Stimulated activated CD4-positive, alpha-beta T cell treated with anti-CD3 and anti-CD28 coated beads, TNF-alpha, amount 100 ng/mL, for 48 hours (primary cell): ENCODE measurements at regions not wholly inside any gene's neighbourhood (a gene's known extent, or its start where the extent isn't known, plus 50 kb on each side); places are given as distances from the start of the nearest gene placed in this dataset.

Experiments
- DNase-seq, 3 donors: peaks; one replicate each; pipeline ENCODE4 v3.0.0-alpha.2; 2020; ENCODE audit warnings: low read depth in 3 of 3

DNA sequence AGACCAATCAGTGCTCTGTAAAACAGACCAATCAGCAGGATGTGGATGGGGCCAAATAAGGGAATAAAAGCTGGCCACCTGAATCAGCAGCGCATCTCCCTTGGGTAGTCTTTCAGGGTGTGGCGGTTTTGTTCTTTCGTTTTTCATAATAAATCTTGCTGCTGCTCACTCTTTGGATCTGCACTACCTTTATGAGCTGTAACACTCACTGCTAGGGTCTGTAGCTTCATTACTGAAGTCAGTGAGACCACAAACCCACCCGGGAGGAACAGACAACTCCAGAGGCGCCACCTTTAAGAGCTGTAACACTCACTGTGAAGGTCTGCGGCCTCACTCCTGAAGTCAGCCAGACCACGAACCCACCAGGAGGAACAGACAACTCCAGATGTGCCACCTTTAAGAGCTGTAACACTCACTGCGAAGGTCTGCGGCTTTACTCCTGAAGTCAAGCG lies 175.5 kb upstream of the PDGFD start:
- no peak for DNase-seq

DNA sequence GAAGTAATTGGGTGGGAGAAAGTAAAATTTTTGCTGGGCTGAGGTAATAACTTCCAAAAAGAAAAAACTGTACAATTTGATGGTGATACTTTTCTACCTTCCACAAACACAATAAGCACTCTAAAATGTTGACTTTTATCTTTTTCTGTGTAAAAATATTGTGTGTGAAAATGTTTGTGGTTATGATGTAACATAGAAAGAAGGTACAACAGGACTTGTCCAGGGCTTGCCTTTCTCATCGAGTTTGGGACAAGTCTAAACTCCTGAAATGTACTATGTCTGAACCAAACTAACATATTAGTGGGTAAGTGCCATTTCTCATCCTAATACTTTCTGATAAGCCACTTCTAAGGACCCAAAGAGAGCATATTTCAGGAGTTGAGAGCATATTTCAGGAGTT lies 174.2 kb upstream of the PDGFD start:
- no peak for DNase-seq

DNA sequence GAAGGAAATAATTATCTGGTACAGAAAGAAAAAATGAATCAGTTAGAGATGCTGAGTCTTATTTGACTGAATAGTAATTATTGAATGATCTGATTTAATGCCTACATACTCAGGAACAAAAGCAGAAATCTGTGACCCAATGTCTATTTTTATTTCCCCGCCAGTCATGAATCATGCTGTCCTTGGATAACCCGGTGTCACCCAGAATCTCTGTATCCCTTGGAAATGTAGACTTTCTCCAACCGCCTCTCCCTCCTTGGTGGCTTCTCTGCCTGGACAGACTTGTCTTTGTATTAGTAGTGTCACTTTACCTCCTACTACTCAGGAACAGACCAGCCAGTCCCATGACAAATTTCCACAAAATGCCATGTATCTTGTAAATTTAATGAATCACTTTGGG lies 173.3 kb upstream of the PDGFD start:
- no peak for DNase-seq

DNA sequence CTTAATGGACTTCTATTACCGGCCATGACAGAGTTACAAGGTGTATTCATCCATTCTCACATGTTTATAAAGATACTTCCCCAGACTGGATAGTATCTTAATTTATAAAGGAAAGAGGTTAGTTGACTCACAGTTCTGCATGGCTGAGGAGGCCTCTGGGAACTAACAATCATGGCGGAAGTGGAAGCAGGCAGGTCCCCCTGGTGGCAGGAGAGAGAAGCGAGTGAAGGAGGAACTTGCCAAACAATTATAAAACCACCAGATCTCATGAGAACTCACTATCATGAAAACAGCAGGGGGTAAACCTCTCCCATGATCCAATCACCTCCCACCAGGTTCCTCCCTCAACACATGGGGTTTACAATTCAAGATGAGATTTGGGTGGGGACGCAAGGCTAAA lies 170.0 kb upstream of the PDGFD start:
- DNase-seq, result no peak

DNA sequence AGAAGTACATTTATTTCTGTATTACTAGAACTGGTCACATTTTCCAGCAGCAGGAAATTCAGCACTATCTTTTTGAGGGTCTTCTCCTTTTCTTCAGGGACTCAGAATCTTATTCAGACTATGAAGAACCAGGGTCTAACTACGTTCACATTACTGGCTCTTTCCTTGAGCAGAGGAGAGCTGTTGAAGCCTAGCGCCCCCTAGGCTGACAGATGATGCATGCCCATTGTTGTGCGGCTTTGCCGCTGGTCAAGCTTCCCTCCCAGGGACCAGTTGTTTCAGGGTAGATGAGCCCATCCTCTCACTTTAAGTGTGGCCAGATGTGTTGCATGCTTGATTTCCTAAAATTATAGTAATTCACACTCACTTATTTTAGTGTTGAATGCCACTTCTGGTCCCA lies 168.2 kb upstream of the PDGFD start:
- DNase-seq, result no peak

DNA sequence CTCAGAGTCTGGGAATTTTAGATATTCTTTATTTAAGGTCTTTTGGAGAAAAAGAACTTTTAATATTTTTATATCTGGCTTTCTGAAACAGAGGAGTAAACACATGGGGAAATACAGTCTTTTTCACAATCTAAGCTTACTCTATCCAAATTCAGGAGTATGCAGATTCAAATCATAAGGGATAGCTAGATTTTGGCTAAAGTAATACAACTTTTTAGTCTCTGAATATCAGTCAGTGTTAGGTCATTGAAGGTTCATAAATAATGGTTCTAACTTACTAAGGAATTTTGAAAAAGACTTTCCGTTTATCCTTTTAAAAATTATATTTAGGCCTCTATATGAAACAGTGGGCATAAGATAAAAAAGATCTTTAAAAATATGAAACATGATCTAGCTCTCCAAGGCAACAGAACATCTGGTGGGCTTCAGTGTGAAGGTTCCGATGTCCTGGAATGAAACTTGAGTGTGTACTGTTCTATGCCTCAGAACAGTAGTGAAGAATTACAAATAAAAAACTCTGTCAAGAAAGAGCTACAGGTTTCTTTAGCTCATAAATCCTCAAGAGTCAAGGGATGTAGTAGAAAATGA lies 165.2 kb upstream of the PDGFD start:
- DNase-seq, result no peak

DNA sequence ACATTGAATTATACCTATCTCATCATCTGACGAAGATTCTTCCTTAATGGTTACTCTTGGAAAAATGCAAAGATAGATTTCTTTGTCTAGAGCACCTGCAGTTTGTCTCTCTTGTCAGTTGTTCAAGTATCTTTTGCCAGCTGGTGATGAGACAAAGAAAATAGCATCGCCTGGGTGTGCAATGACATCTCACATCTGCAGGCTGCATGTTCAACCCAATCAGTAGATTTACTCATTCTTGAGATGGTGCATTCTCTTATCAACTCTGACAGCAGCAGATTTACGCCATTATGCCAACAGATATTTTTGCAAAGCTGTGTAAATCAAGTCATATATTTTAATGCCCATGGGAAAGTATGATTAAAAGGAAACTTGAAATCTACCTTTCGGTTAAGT lies 164.6 kb upstream of the PDGFD start:
- DNase-seq, result no peak

DNA sequence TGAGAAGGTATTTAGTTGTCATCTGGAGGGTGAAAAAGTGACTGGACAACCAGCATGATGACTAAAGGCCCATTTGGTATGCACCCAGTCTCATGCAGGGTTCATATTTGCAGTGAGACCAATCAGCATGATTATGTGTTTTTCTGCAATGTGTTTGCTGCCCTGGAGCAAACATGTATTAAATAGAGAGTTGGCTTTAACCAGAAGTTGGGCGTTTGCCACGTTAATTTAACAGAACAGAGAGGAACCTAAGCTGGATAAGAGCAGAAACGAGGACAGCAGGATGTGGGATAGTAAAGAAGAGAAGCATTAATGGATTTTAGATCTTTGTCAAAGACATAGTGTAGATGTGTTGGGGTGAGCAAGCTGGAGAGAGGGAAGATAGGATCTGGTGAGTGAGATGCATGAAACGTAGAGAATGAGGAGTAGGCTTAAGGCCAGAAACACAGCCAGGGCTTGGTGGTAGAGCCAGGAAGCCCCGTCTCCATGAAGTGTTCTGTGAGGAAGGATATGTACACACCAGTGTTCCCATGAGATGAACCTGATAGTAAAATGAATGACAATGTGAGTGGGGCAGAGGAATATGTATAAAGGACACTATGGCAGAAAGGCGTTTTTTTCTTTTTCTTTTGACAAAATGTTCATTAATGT lies 164.0 kb upstream of the PDGFD start:
- no peak for DNase-seq

DNA sequence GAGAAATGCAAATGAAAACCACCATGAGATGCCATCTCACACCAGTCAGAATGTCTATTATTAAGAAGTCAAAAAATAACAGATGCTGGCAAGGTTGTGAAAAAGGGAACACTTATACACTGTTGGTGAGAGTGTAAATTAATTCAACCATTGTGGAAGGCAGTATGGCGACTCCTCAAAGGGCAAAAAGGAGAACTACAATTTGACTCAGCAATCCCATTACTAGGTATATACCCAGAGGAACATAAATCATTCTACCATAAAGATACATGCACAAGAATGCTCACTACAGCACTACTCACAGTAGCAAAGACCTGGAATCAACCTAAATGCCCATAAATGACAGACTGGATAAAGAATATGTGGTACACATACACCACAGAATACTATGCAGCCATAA lies 161.1 kb upstream of the PDGFD start:
- no peak for DNase-seq

DNA sequence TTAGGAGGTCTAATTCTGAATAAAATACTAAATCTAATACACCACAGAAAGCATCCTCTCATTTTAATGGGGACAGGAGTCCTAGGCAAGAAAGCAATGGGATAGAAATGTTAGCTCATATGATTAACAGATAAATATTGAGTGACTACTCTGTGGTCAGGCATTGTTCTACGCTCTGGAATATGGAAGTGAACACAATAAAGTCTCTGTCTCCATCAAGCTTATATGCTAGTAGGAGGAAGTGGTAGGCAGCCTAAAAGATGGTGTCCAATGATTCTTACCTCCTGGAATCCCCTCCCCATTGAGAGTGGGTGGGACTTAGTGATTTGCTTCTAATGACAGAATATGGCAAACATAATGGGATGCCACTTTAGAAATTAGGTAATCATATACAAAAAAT lies 160.3 kb upstream of the PDGFD start:
- no peak for DNase-seq

DNA sequence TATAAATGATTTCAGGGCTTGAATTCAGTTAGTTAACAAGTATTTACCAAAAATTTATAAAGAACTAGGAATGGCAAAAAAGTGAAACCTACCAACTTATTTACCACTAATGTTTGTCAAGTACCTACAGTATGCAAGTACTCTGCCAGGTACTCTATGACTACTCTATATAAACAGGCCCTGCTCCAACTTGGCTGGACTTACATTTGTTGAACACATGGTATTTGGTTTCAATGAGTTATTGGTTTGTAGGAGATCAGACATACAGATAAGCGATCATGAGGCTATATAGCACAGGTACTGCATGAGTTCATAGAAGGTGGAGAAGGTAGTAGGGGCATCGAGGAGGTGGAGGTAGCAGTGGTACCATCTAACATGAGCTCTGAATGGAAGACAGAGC lies 159.9 kb upstream of the PDGFD start:
- DNase-seq, result no peak

DNA sequence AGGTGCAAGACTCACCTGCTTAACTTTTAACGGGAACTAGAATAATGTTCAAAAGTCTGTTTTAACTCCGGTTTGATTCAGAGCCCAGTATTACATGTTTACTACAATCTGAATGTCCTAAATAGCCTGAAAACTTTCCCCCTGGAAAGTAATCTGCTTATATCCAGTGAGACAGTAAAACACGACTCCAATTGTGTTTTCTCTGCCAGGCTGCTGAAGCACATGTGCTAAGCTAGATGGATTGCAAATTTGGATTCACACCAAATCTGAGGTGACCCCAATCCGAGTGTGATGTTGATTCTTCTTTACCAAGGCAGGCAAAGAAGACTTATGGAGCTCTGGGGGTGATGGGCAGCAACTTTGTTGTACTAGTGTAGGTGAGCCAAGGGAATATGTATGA lies 158.7 kb upstream of the PDGFD start:
- no peak for DNase-seq

DNA sequence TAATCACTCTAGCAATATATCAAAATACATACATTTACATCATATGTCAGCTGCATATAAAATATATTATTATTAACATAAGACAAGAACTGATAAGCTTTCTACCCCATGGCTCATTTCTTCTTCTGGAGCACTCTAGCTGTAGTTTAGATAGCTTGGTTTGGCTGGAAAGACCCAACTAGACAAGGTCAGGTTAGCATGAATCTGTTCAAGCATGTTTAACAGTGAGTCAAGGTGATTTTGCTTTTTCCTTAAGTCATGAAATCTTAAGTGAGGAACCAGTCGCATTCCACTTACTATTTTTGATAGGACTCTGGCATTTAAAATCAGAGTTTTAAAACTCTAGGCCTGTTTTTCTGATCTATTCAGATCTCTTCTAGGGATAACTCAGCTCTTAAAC lies 157.0 kb upstream of the PDGFD start:
- no peak for DNase-seq

DNA sequence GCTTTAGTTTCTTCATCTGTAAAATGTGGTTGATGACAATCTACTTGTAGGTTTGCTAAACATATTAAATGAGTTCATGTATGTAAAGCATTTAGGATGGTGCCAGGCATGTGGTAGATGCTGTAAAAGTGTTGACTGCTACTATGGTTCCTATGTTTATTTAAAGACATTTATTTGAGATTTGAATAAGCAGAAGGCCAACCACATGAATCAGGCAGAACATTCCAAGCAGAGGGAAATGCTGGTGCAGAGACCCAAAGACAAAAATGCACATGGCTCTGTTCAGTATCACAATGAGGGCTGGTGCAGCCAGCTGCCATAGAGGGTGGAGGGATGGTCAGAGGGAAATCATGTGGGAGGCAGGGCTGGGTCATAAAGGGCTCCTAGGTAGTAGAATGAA lies 156.2 kb upstream of the PDGFD start:
- no peak for DNase-seq

DNA sequence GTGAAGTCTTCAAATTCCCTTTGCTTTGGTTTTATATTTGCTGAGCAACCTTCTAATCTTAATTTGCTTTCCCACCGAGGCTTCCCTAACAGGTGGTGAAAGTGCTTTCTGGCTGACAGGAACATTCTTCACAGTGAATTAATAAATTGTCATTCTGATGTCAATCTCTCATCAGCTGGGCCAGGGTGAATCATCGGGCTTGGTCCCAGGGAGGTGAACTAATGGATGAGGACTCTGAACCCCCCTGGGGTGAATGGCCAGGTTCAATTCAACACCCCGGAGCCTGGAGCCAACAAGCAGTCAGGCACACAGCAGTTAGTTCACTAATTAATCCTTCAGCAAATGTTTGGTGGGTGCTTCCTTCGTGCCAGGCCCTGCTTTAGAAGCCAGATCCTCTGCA lies 155.4 kb upstream of the PDGFD start:
- DNase-seq, result no peak

DNA sequence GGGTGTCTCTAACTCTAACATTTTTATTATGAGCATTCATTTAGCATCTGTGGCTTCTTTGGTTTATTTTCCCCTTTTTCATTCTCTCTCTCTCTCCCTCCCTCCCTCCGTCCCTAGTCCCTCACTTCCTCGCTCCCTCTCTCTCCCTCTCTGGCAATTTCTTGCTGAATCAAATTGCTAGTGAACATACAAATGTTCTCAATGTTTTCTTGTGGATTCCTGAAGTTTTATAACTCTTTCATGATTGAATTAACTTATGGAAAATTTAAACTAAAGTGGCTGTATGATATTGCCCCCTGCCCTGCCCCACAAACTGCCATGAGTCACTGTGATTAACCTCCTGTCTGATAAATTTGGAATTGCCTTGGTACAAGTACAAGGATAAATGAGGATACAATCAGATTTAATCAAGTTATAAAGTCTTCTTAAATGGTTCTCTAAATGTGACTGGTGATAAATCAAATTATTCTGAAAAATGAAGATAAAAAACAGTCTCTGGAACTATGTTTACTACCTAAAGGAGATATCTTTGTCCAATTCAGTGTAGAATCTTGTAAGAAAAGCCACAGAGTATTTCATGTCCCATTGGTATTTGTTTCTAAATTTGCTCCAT lies 143.0 kb upstream of the PDGFD start:
- DNase-seq, result no peak

DNA sequence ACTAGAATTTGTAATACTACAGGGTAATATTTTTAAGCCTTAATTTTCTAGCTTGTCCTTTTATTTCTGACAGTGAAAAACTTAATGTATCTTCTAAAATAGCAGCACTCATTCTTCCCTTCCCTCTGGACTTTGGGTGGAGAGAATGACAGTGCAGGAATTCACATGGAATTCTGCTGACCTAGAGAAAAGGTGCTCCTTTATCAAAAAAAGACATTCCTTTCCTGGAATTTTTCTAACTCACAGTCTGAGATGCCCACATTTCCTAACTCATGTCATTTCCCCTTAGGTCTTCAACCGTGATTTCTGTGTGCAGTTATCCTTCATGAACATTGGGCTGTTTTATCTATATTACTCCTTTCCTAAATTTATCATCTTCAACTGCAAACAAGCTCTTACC lies 137.8 kb upstream of the PDGFD start:
- no peak for DNase-seq

DNA sequence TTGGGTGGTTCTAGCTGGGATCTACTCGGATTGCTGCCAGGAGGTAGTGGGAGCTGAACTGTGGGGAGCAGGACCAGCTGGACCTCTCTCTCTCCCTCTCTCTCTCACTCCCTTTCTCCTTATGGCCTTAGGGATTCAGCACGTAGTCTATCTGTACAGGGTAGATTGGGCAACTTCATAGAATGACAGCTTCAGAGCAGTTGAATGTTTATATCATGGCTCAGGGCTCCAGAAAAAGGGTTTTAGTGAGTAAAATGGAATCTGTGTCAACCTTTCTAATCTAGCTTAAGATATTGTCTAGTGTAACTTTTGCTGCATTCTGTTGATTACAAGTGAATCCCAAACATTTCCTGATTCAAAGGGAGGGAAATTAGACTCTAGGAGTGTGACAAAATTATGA lies 127.7 kb upstream of the PDGFD start:
- no peak for DNase-seq

DNA sequence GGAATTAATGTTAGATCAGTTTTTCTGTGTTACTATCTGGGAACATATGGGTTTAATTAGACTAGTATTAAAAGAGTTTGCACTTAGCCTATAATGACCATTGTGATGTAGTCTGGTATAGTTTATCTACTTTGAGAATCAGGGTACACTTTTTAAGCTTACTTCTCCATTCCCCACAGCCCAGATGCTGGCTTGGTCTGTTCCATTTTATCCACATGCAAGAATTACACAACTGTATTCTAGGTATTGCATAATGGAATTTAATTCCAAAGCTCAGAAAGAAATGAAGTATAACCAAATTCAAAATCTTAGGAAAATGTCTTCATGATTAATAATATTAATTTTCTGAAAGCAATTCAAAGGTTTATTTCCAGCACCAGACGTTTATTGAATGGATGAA lies 122.2 kb upstream of the PDGFD start:
- DNase-seq, result no peak

DNA sequence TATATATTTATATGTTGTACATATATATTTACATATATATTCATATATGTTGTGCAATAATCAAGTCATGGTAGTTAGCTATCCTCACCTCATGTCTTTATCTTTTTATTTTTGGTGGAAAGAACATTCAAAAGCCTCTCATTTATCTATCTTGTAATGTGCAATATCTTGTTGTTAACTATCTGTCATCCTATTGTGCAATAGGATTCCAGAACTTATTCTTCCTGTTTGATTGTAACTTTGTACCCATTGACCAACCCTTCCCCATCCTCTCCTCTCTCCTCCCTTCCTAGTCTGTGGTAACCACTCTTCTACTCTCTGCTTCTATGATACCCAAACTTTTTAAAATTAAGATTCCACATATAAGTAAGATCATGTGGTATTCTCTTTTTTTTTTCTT lies 115.6 kb upstream of the PDGFD start:
- no peak for DNase-seq

DNA sequence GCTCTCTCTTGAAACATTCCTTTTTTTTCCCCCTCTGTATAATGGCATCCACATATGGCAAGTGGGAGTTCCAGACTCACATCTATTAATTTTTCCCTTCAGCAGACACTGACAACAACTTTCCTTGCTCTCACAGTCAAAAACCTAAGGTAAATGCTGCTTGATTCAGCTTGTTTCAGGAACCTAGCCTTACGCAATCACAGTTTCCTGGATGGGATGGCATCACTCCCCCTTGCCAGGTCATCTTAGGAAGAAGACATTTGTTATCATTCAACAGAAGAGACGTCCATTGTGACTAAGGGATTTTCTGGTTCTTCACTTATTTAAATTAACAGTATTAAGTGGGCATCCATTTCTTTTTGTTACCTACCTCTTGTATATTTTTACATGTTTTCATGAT lies 112.0 kb upstream of the PDGFD start:
- DNase-seq, result no peak

DNA sequence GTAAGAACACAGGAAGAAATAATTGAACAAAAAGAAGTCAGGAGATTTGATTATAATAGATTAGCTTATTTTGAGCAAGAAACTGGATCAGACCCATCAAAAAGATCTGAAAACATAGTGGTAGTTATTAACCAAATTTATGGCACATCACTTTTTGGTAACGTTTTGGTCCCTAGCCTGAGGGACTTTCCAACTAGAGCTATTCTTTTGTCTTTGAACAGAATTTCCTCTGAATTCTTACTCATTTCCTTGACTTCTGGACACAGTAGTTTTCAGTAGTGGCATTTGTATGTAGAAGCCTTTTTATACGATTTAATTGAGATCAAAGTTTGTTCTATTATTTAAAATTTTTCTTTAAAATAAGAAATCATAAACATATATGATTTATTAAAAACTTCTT lies 96.5 kb upstream of the PDGFD start:
- no peak for DNase-seq

DNA sequence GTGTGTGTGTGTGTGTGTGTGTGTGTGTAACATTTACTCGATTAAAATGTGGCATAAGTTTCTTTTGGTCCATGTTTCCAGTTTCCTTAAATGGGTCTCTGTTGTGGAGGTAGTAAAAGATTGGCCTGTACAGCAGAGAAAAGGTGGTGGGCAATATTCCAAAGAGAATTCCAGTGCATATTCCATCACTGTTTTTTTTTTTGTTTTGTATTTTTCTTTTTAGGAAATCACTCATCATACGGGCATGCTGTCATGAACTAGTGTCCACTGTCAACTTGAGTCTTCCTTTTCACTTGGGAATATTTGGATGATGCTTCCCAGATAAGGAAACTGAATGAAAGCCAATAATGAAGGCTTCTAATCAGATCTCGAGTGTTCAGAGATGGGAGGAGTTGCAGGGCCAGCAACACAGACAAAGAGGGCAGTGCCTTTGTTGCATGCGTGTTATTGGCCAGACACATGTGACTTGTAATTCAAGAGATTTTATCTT lies 95.2 kb upstream of the PDGFD start:
- DNase-seq, result no peak

DNA sequence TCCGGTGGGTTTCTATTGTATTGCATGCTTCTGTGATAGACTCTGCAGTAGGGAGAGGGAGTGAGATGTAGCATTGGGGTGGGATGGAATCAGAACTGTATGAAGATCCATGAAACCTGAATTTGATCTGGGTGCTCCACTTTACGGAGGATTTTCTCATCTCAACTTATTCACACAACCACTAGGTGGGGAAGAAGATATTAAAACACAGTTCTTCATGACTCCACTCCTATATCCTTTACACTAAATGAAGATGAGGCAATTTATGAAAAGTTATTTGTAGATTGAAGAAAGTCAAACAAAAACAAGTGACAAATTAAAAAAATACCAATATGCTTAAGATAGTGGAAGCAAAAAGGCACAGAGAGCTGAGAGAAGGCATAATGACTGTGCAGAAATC lies 92.6 kb upstream of the PDGFD start:
- DNase-seq, result no peak
